Endothelial cell of umbilical vein (primary cell): ENCODE measurements at regions not wholly inside any gene's neighbourhood (a gene's known extent, or its start where the extent isn't known, plus 50 kb on each side); places are given as distances from the start of the nearest gene placed in this dataset.

Experiments
- BruUV-seq: library from RNA; stranded (reverse); fragments of 400-500 nt; replicated peaks from 2 replicates; lab custom pipeline; 2021; lab: Mats Ljungman, UMichigan
- CTCF ChIA-PET: fragments of 300-600, 350-600 bp; sonication (Branson Sonifier 250); formaldehyde crosslinking; loops from one replicate; lab custom pipeline; 2021; ENCODE audit warnings: antibody characterized with exemption, inconsistent platforms; lab: Charles Lee
- POLR2A ChIA-PET: fragments of 300-600, 350-600 bp; sonication (Branson Sonifier 250); formaldehyde crosslinking; loops from one replicate; lab custom pipeline; 2021; ENCODE audit warnings: antibody characterized with exemption, inconsistent platforms; lab: Charles Lee
- DNase-seq: peaks from one replicate; pipeline ENCODE4 v3.0.0-alpha.2; 2011; ENCODE audit warnings: low read depth, low spot score
- FAIRE-seq: peaks from 2 replicates; lab custom pipeline; 2011; peaks lifted over from hg19 to GRCh38; lab: Jason Lieb, UNC
- H2AFZ ChIP-seq: 2 replicates; pipeline ENCODE4 v1.6.0; 2012; ENCODE audit warnings: low read depth, low read length, control low read depth, inconsistent platforms
- H3K27ac ChIP-seq: 2 replicates; pipeline ENCODE4 v1.5.1; 2011; ENCODE audit warnings: low read depth, mild to moderate bottlenecking, control low read depth, low read length, moderate library complexity; ENCODE audit not compliant: insufficient read depth
- H3K27me3 ChIP-seq, 2 experiments: 2 replicates each; pipeline versions ENCODE4 v1.6.0 to v1.6.1; 2011; ENCODE audit warnings: low read length in 2 of 2, mixed read lengths in 1 of 2; ENCODE audit not compliant: control insufficient read depth in 2 of 2, insufficient read depth in 2 of 2
- H3K36me3 ChIP-seq, 2 experiments: 2 replicates in 1 of 2; 3 replicates in 1 of 2; pipeline ENCODE4 v1.5.1; 2011; ENCODE audit warnings: low read length in 2 of 2, mild to moderate bottlenecking in 1 of 2, moderate library complexity in 1 of 2; ENCODE audit not compliant: control insufficient read depth in 2 of 2, insufficient read depth in 2 of 2; ENCODE audit errors: extremely low read depth in 1 of 2
- H3K4me1 ChIP-seq: 3 replicates; pipeline ENCODE4 v1.5.1; 2011; ENCODE audit warnings: mild to moderate bottlenecking, low read length; ENCODE audit not compliant: control insufficient read depth, insufficient read depth; ENCODE audit errors: extremely low read depth
- H3K4me2 ChIP-seq: 2 replicates; pipeline ENCODE4 v1.6.1; 2011; ENCODE audit warnings: low read length, control low read depth, mixed read lengths; ENCODE audit not compliant: insufficient read depth
- H3K4me3 ChIP-seq, 3 experiments: fragments of 200-600 bp in 1 of 3; sonication (generic), shearing (Covaris generic) in 1 of 3; replicated peaks in 1 of 3; 2 replicates each; pipeline ENCODE4 v1.5.1; 2011 to 2016; ENCODE audit warnings: control low read depth in 3 of 3, low read length in 3 of 3, mild to moderate bottlenecking in 2 of 3, inconsistent platforms in 1 of 3, low read depth in 1 of 3, moderate library complexity in 1 of 3; ENCODE audit not compliant: insufficient read depth in 1 of 3
- H3K79me2 ChIP-seq: 2 replicates; pipeline ENCODE4 v1.6.0; 2012; ENCODE audit warnings: low read length, inconsistent platforms; ENCODE audit not compliant: control insufficient read depth, insufficient read depth
- H3K9ac ChIP-seq: replicated peaks from 2 replicates; pipeline ENCODE3; 2011; ENCODE audit warnings: low read length, control low read depth; ENCODE audit not compliant: insufficient read depth; ENCODE audit errors: extremely low read depth
- H3K9me1 ChIP-seq: replicated peaks from 3 replicates; pipeline ENCODE4 v1.6.0; 2011; ENCODE audit warnings: mild to moderate bottlenecking, low read length; ENCODE audit not compliant: control insufficient read depth, insufficient read depth; ENCODE audit errors: extremely low read depth
- H3K9me3 ChIP-seq: replicated peaks from 2 replicates; pipeline ENCODE4 v1.5.1; 2012; ENCODE audit warnings: low read length, inconsistent platforms; ENCODE audit not compliant: control insufficient read depth, insufficient read depth
- H4K20me1 ChIP-seq: replicated peaks from 2 replicates; pipeline ENCODE3; 2011; ENCODE audit warnings: mild to moderate bottlenecking, low read length; ENCODE audit not compliant: control insufficient read depth, insufficient read depth; ENCODE audit errors: extremely low read depth
- CTCF ChIP-seq, 2 donors: IDR thresholded peaks; 1 replicate in 1 of 2; 2 replicates in 1 of 2; pipeline ENCODE4 v1.5.1; 2011; ENCODE audit warnings: low read length in 2 of 2, mild to moderate bottlenecking in 2 of 2, moderate library complexity in 2 of 2, control low read depth in 1 of 2, inconsistent platforms in 1 of 2, low read depth in 1 of 2; ENCODE audit not compliant: insufficient read depth in 1 of 2; ENCODE audit errors: extremely low read depth in 1 of 2
- EZH2 ChIP-seq: IDR thresholded peaks from 2 replicates; pipeline ENCODE4 v1.6.1; 2012; ENCODE audit warnings: borderline replicate concordance, low read depth, mild to moderate bottlenecking, moderate library complexity, low read length, inconsistent platforms; ENCODE audit not compliant: severe bottlenecking
- FOS ChIP-seq: IDR thresholded peaks from 2 replicates; pipeline ENCODE4 v1.6.1; 2011; ENCODE audit warnings: mild to moderate bottlenecking, low read length, moderate library complexity, borderline replicate concordance; ENCODE audit not compliant: insufficient read depth
- GATA2 ChIP-seq: IDR thresholded peaks from 2 replicates; pipeline ENCODE4 v1.7.0; 2011; ENCODE audit warnings: low read depth, mild to moderate bottlenecking, moderate library complexity, mixed read lengths, low read length; ENCODE audit not compliant: insufficient read length, insufficient read depth
- JUN ChIP-seq: IDR thresholded peaks from 2 replicates; pipeline ENCODE4 v1.6.1; 2011; ENCODE audit warnings: borderline replicate concordance, low read depth; ENCODE audit not compliant: insufficient read length, insufficient read depth
- MAX ChIP-seq: IDR thresholded peaks from 2 replicates; pipeline ENCODE4 v1.6.1; 2011; ENCODE audit not compliant: insufficient read depth, insufficient read length
- MYC ChIP-seq: IDR thresholded peaks from one replicate; pipeline ENCODE4 v1.6.1; 2011; ENCODE audit warnings: mild to moderate bottlenecking, low read depth, low read length
- POLR2A ChIP-seq: IDR thresholded peaks from 2 replicates; pipeline ENCODE4 v1.6.1; 2012; ENCODE audit warnings: low read depth, mild to moderate bottlenecking, control low read depth, low read length
- POLR2AphosphoS5 ChIP-seq: IDR thresholded peaks from 2 replicates; pipeline ENCODE4 v1.6.1; 2012; ENCODE audit warnings: low read depth, mild to moderate bottlenecking, control low read depth, low read length, moderate library complexity; ENCODE audit not compliant: insufficient read depth
- dilution Hi-C: fragments of 300-500 bp; cut with MboI; formaldehyde crosslinking; loops from one replicate; pipeline ENCODE4 v1.15.0; 2019; ENCODE audit warnings: low sequenced_read_pairs; ENCODE audit not compliant: extremely low pct_ligation_motif_present
- intact Hi-C: fragments of 100-400 bp; cut with micrococcal nuclease; formaldehyde crosslinking; loops from one replicate; pipeline ENCODE4 v1.10.0; 2022

GRCh38 chr4:10753336-10753735, 68.8 kb upstream of the CLNK start:
- CTCF ChIA-PET, result interaction anchor here (0.5 to 1.6 kb wide), 3 partner anchors 77 to 108 kb away, joined by 3 to 4 read pairs (median 3); no protein-coding TSS in a partner anchor
- POLR2A ChIA-PET, result no interaction called here
- TF ChIP-seq MYC (no peak), MAX (no peak), POLR2AphosphoS5 (no peak), FOS (no peak), CTCF (IDR thresholded peaks at IDR 0.05; ENCODE audit: extremely low read depth in 1 of 2, insufficient read depth in 1 of 2, low read depth in 1 of 2, low read length in 2 of 2) (no peak), JUN (no peak), GATA2 (no peak), EZH2 (no peak), POLR2A (no peak)
- no peaks in the 10 kb centered on the region for H3K9me1 ChIP-seq
- BruUV-seq, result no TSS peak
- H3K4me3 ChIP-seq, result no peak overlapping the region
- dilution Hi-C loops (no loop called here), intact Hi-C loops (no loop called here)
- no peaks in the 10 kb centered on the region for H3K27me3 ChIP-seq
- no peaks in the 10 kb centered on the region for H3K79me2 ChIP-seq
- no peak for DNase-seq
- no peaks in the 10 kb centered on the region for H3K9me3 ChIP-seq
- H3K4me1 ChIP-seq, result no peaks in the 10 kb centered on the region
- H3K4me2 ChIP-seq, result no peak overlapping the region
- H2AFZ ChIP-seq, result no peak overlapping the region
- no peak overlapping the region for H3K9ac ChIP-seq
- no peak overlapping the region for H3K27ac ChIP-seq
- FAIRE-seq, result no peak
- no peaks in the 10 kb centered on the region for H4K20me1 ChIP-seq
- no peaks in the 10 kb centered on the region for H3K36me3 ChIP-seq
